Calu3 (cell line): ENCODE measurements at regions not wholly inside any gene's neighbourhood (a gene's known extent, or its start where the extent isn't known, plus 50 kb on each side); places are given as distances from the start of the nearest gene placed in this dataset.

Experiments
- BruUV-seq: library from RNA; stranded (reverse); fragments of 400-500 nt; replicated peaks from 2 replicates; lab custom pipeline; 2021; lab: Mats Ljungman, UMichigan
- CTCF ChIA-PET: fragments of 300-600 bp; sonication (Branson Sonifier 250); formaldehyde crosslinking; loops from one replicate; lab custom pipeline; 2022; ENCODE audit warnings: antibody characterized with exemption; lab: Charles Lee
- DNase-seq: peaks from one replicate; pipeline ENCODE4 v3.0.0; 2022
- H3K27ac Mint-ChIP-seq: one replicate; pipeline ENCODE4 v1.8.0; 2022; ENCODE audit warnings: mixed read lengths; ENCODE audit not compliant: unreplicated experiment
- H3K27me3 Mint-ChIP-seq: one replicate; pipeline ENCODE4 v1.8.0; 2022; ENCODE audit warnings: mixed read lengths; ENCODE audit not compliant: unreplicated experiment
- H3K36me3 Mint-ChIP-seq: one replicate; pipeline ENCODE4 v1.8.0; 2022; ENCODE audit warnings: mild to moderate bottlenecking, moderate library complexity, mixed read lengths; ENCODE audit not compliant: insufficient read depth, unreplicated experiment
- H3K4me1 Mint-ChIP-seq: one replicate; pipeline ENCODE4 v1.8.0; 2022; ENCODE audit warnings: mild to moderate bottlenecking, low read depth, mixed read lengths; ENCODE audit not compliant: unreplicated experiment
- H3K4me3 Mint-ChIP-seq: one replicate; pipeline ENCODE4 v1.8.0; 2022; ENCODE audit warnings: mild to moderate bottlenecking, low read depth, moderate library complexity, mixed read lengths; ENCODE audit not compliant: unreplicated experiment
- H3K9me3 Mint-ChIP-seq: one replicate; pipeline ENCODE4 v1.8.0; 2022; ENCODE audit warnings: low read depth, mixed read lengths; ENCODE audit not compliant: unreplicated experiment
- CTCF ChIP-seq: fragments of 200-600 bp; IDR thresholded peaks from one replicate; pipeline ENCODE4 v1.8.0; 2022; ENCODE audit warnings: antibody characterized with exemption; ENCODE audit not compliant: unreplicated experiment
- intact Hi-C: fragments of 100-400 bp; cut with micrococcal nuclease; formaldehyde crosslinking; loops from one replicate; pipeline ENCODE4 v1.10.0; 2022; ENCODE audit not compliant: unreplicated experiment

- BruUV-seq: no TSS peak
- H3K9me3 Mint-ChIP-seq: no peaks in the 10 kb centered on the region
- no peaks in the 10 kb centered on the region for H3K36me3 Mint-ChIP-seq
Observed at GRCh38 chr6:126767711-126768110, 350.8 kb upstream of the RSPO3 start.

GRCh38 chr6:126770176-126770575 lies 348.3 kb upstream of the RSPO3 start:
- Mint-ChIP-seq H3K4me3 (no peak overlapping the region), H3K4me1 (no peaks in the 10 kb centered on the region), H3K27me3 (no peaks in the 10 kb centered on the region), H3K9me3 (no peaks in the 10 kb centered on the region), H3K36me3 (no peaks in the 10 kb centered on the region), H3K27ac (no peak overlapping the region)
- CTCF ChIA-PET: no interaction called here
- no TSS peak for BruUV-seq
- no peak for DNase-seq
- no peak for TF ChIP-seq CTCF
- intact Hi-C loops: no loop called here

More at GRCh38 chr6:126767711-126768110, 350.8 kb upstream of the RSPO3 start:
- Mint-ChIP-seq H3K4me1 (no peaks in the 10 kb centered on the region), H3K27me3 (no peaks in the 10 kb centered on the region), H3K27ac (no peak overlapping the region), H3K4me3 (no peak overlapping the region)
- no peak for DNase-seq
- CTCF ChIA-PET: no interaction called here
- no peak for TF ChIP-seq CTCF
- intact Hi-C loops: no loop called here

GRCh38 chr6:126773112-126773805 lies 345.2 kb upstream of the RSPO3 start:
- CTCF ChIA-PET: no interaction called here
- intact Hi-C loops: no loop called here
- no peaks in the 10 kb centered on the region for H3K4me1 Mint-ChIP-seq
- H3K9me3 Mint-ChIP-seq: no peaks in the 10 kb centered on the region
- no TSS peak for BruUV-seq
- no peak overlapping the region for H3K4me3 Mint-ChIP-seq
- no peak for TF ChIP-seq CTCF
- DNase-seq: no peak
- H3K27ac Mint-ChIP-seq: no peak overlapping the region
- no peaks in the 10 kb centered on the region for H3K36me3 Mint-ChIP-seq
- H3K27me3 Mint-ChIP-seq: no peaks in the 10 kb centered on the region

GRCh38 chr6:126779331-126779730 lies 339.1 kb upstream of the RSPO3 start:
- CTCF ChIA-PET: no interaction called here

More at GRCh38 chr6:126779331-126779730, 339.1 kb upstream of the RSPO3 start:
- no peaks in the 10 kb centered on the region for H3K9me3 Mint-ChIP-seq
- no peak overlapping the region for H3K4me3 Mint-ChIP-seq
- intact Hi-C loops: no loop called here
- no TSS peak for BruUV-seq
- no peaks in the 10 kb centered on the region for H3K27me3 Mint-ChIP-seq
- no peaks in the 10 kb centered on the region for H3K36me3 Mint-ChIP-seq
- TF ChIP-seq CTCF: no peak
- no peak for DNase-seq
- no peaks in the 10 kb centered on the region for H3K4me1 Mint-ChIP-seq
- H3K27ac Mint-ChIP-seq: no peak overlapping the region
